GM12892 (cell line): ENCODE measurements at regions not wholly inside any gene's neighbourhood (a gene's known extent, or its start where the extent isn't known, plus 50 kb on each side); places are given as distances from the start of the nearest gene placed in this dataset.

ENCODE experiments used
- POLR2A ChIP-seq: IDR thresholded peaks from 2 replicates; pipeline ENCODE4 v1.6.1; 2011; ENCODE audit warnings: low read depth, low read length, control low read depth
- POLR2AphosphoS5 ChIP-seq: IDR thresholded peaks from 2 replicates; pipeline ENCODE4 v1.6.1; 2011; ENCODE audit warnings: low read depth, low read length, control low read depth

DNA sequence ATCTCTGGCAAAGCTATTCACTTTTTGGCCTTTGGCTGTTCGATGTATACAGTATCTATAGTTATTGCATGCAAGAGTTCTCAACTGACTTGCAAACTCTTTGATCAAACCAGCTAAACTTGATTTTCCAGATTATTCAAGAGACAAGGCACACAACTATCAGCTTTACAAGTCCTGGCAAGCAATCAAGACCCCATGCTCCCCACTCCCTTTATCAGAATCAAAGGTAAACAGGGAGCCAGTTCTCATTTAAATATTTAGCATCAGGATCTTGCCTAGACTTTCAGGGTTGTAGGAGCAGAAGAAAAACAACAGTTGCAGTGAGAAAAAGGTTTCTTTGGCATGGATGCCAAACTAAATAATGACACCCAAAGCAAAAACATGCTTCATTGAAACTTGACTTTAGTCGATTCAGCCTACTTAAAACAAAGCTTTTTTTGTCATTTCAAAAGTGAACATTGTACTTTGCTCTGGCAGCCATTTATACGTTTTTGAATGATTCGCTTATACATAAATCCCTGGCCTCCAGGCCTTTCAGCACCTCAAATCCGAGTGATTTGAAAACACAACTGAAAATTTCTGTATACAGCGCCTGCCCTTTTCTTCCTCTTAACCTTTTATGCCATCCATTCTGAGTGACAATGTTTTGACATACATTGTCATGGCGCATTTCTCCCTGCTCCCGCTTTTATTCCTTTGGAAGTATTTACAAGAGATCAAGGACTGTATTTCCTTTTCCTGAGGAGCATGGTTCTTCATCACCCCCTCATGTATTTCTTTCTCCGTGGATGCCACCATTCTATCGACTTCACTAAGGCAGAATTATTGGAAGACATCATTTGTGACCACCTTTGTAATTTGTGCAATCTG lies 340.8 kb downstream of the KLF5 start:
- TF ChIP-seq POLR2A, result no peak
- no peak for TF ChIP-seq POLR2AphosphoS5
